DND-41 (cell line): ENCODE measurements at regions not wholly inside any gene's neighbourhood (a gene's known extent, or its start where the extent isn't known, plus 50 kb on each side); places are given as distances from the start of the nearest gene placed in this dataset.

Experiments used
- ATAC-seq: fragments of 200-7000 bp; cut with Tn5 transposase; 3 replicates; pipeline ENCODE4 v1.9.1; 2021; ENCODE audit warnings: low read depth; ENCODE audit not compliant: insufficient read depth
- DNase-seq: peaks from one replicate; pipeline ENCODE4 v3.0.0-alpha.2; 2020
- H2AFZ ChIP-seq: 2 replicates; pipeline ENCODE4 v1.6.0; 2012; ENCODE audit warnings: low read depth, low read length
- H3K27ac ChIP-seq: 2 replicates; pipeline ENCODE4 v1.5.1; 2012; ENCODE audit warnings: low read length, inconsistent platforms
- H3K27me3 ChIP-seq: fragments of 200-600 bp; sonication (generic); 2 replicates; pipeline ENCODE4 v1.6.0; 2012; ENCODE audit warnings: low read length, mild to moderate bottlenecking, inconsistent platforms; ENCODE audit not compliant: insufficient read depth, poor library complexity
- H3K36me3 ChIP-seq: 2 replicates; pipeline ENCODE4 v1.5.1; 2012; ENCODE audit warnings: low read length, inconsistent platforms; ENCODE audit not compliant: insufficient read depth
- H3K4me1 ChIP-seq: 2 replicates; pipeline ENCODE4 v1.5.1; 2012; ENCODE audit warnings: mild to moderate bottlenecking, low read length; ENCODE audit not compliant: insufficient read depth
- H3K4me2 ChIP-seq: 2 replicates; pipeline ENCODE4 v1.6.0; 2012; ENCODE audit warnings: mild to moderate bottlenecking, moderate library complexity, low read length, inconsistent platforms; ENCODE audit not compliant: insufficient read depth
- H3K4me3 ChIP-seq, 2 experiments: fragments of 200-600 bp in 1 of 2; shearing (Covaris generic) in 1 of 2; 2 replicates each; pipeline ENCODE4 v1.5.1; 2012 to 2016; ENCODE audit warnings: inconsistent platforms in 2 of 2, low read length in 2 of 2, mild to moderate bottlenecking in 2 of 2, low read depth in 1 of 2, moderate library complexity in 1 of 2
- H3K79me2 ChIP-seq: 2 replicates; pipeline ENCODE4 v1.6.0; 2012; ENCODE audit warnings: low read length, inconsistent platforms; ENCODE audit not compliant: insufficient read depth
- H3K9ac ChIP-seq: 2 replicates; pipeline ENCODE4 v1.6.0; 2012; ENCODE audit warnings: low read depth, mild to moderate bottlenecking, inconsistent platforms, low read length, moderate library complexity
- H3K9me3 ChIP-seq: 2 replicates; pipeline ENCODE4 v1.5.1; 2012; ENCODE audit warnings: low read length, moderate library complexity, mild to moderate bottlenecking, inconsistent platforms; ENCODE audit not compliant: insufficient read depth, severe bottlenecking
- H4K20me1 ChIP-seq: 2 replicates; pipeline ENCODE4 v1.6.0; 2012; ENCODE audit warnings: low read length; ENCODE audit not compliant: insufficient read depth
- CTCF ChIP-seq: IDR thresholded peaks from 2 replicates; pipeline ENCODE4 v1.5.1; 2012; ENCODE audit warnings: borderline replicate concordance, low read length, moderate library complexity, mild to moderate bottlenecking; ENCODE audit not compliant: poor library complexity, severe bottlenecking; ENCODE audit errors: extremely low read depth
- EZH2 ChIP-seq: IDR thresholded peaks from 3 replicates; pipeline ENCODE4 v1.6.1; 2012; ENCODE audit warnings: borderline replicate concordance, low read depth, mild to moderate bottlenecking, moderate library complexity, low read length, inconsistent platforms; ENCODE audit not compliant: severe bottlenecking

GRCh38 chr13:63546524-63546923, 2130.9 kb upstream of the PCDH20 start:
- no peak for TF ChIP-seq EZH2
- TF ChIP-seq CTCF = no peak
- H3K27me3 ChIP-seq = no peaks in the 10 kb centered on the region
- DNase-seq = no peak

GRCh38 chr13:63542770-63543169, 2127.1 kb upstream of the PCDH20 start:
- Histone ChIP-seq H3K4me1 (no peaks in the 10 kb centered on the region), H3K79me2 (no peaks in the 10 kb centered on the region), H3K36me3 (no peaks in the 10 kb centered on the region), H3K4me2 (no peak overlapping the region), H3K9me3 (no peaks in the 10 kb centered on the region), H4K20me1 (no peaks in the 10 kb centered on the region), H3K4me3 (no peak overlapping the region), H2AFZ (no peak overlapping the region), H3K27me3 (no peaks in the 10 kb centered on the region), H3K9ac (no peak overlapping the region), H3K27ac (no peak overlapping the region)
- DNase-seq (no peak), ATAC-seq (no peak)
- TF ChIP-seq CTCF = no peak
- TF ChIP-seq EZH2 = no peak

More at GRCh38 chr13:63546524-63546923, 2130.9 kb upstream of the PCDH20 start:
- Histone ChIP-seq H3K9me3 (no peaks in the 10 kb centered on the region), H3K4me3 (no peak overlapping the region), H2AFZ (no peak overlapping the region), H4K20me1 (no peaks in the 10 kb centered on the region), H3K4me1 (no peaks in the 10 kb centered on the region), H3K27ac (no peak overlapping the region), H3K9ac (no peak overlapping the region), H3K4me2 (no peak overlapping the region), H3K79me2 (no peaks in the 10 kb centered on the region), H3K36me3 (no peaks in the 10 kb centered on the region)
- ATAC-seq = no peak

DNA sequence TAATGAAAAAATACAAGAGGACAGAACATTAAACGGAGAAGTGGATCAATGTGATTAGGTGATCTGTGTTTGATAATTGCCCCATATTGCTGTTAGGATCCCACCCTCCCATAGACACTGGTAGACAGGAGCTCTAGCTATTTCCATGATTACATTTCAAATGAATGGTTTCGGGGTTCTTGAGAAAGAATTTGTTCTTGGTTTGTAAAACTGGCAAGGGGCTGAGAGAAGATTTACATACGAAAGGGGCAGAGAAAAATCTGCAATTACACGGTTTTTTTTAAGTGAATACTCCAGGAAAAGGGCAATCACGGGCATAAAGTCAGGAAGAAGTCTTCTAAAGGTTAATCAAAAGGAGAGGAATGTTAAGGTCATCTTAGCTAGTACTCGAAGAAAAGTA, 2125.7 kb upstream of the PCDH20 start:
- no peak overlapping the region for H3K9ac ChIP-seq
- no peak overlapping the region for H3K4me3 ChIP-seq
- ATAC-seq = no peak
- H3K9me3 ChIP-seq = no peaks in the 10 kb centered on the region
- DNase-seq = no peak
- H4K20me1 ChIP-seq = no peaks in the 10 kb centered on the region
- TF ChIP-seq CTCF (no peak), EZH2 (no peak)
- no peak overlapping the region for H3K4me2 ChIP-seq
- no peaks in the 10 kb centered on the region for H3K36me3 ChIP-seq
- no peaks in the 10 kb centered on the region for H3K27me3 ChIP-seq
- H3K79me2 ChIP-seq = no peaks in the 10 kb centered on the region
- H2AFZ ChIP-seq = no peak overlapping the region
- no peaks in the 10 kb centered on the region for H3K4me1 ChIP-seq
- H3K27ac ChIP-seq = no peak overlapping the region

- Histone ChIP-seq H3K4me1 (no peaks in the 10 kb centered on the region), H4K20me1 (no peaks in the 10 kb centered on the region), H3K36me3 (no peaks in the 10 kb centered on the region), H3K79me2 (no peaks in the 10 kb centered on the region), H3K4me2 (no peak overlapping the region), H3K27ac (no peak overlapping the region), H3K9ac (no peak overlapping the region), H2AFZ (no peak overlapping the region), H3K4me3 (no peak overlapping the region), H3K27me3 (no peaks in the 10 kb centered on the region), H3K9me3 (no peaks in the 10 kb centered on the region)
- no peak for TF ChIP-seq CTCF
- no peak for TF ChIP-seq EZH2
- no peak for ATAC-seq
- no peak for DNase-seq
Measured at GRCh38 chr13:63540061-63540460, 2124.4 kb upstream of the PCDH20 start.
